Mesothelial cell of epicardium (in vitro differentiated cells): ENCODE measurements at regions not wholly inside any gene's neighbourhood (a gene's known extent, or its start where the extent isn't known, plus 50 kb on each side); places are given as distances from the start of the nearest gene placed in this dataset.
A peak's percentile ranks its signal among the peaks of the same experiment; 100 is the strongest.

Experiments used
- DNase-seq, 2 experiments: peaks; one replicate each; pipeline ENCODE4 v3.0.0; 2021; ENCODE audit warnings: low spot score in 2 of 2; ENCODE audit not compliant: unreplicated experiment in 2 of 2
- H3K27ac Mint-ChIP-seq: 2 replicates; pipeline ENCODE4 v1.8.0; 2021; ENCODE audit warnings: mixed read lengths
- H3K27me3 Mint-ChIP-seq: 2 replicates; pipeline ENCODE4 v1.8.0; 2021; ENCODE audit warnings: low read depth, mixed read lengths
- H3K36me3 Mint-ChIP-seq: 2 replicates; pipeline ENCODE4 v1.8.0; 2021; ENCODE audit warnings: mixed read lengths
- H3K4me1 Mint-ChIP-seq: 2 replicates; pipeline ENCODE4 v1.8.0; 2021; ENCODE audit warnings: mixed read lengths
- H3K4me3 Mint-ChIP-seq: 2 replicates; pipeline ENCODE4 v1.8.0; 2021; ENCODE audit warnings: mild to moderate bottlenecking, moderate library complexity, mixed read lengths
- H3K9me3 Mint-ChIP-seq: 2 replicates; pipeline ENCODE4 v1.8.0; 2021; ENCODE audit warnings: mixed read lengths
- TF ChIP-seq, protein P1 (sequence below): fragments of 200-600 bp; sonication (generic); IDR thresholded peaks from one replicate; pipeline ENCODE4 v1.5.0; 2021; ENCODE audit warnings: antibody characterized with exemption; ENCODE audit not compliant: unreplicated experiment

DNA sequence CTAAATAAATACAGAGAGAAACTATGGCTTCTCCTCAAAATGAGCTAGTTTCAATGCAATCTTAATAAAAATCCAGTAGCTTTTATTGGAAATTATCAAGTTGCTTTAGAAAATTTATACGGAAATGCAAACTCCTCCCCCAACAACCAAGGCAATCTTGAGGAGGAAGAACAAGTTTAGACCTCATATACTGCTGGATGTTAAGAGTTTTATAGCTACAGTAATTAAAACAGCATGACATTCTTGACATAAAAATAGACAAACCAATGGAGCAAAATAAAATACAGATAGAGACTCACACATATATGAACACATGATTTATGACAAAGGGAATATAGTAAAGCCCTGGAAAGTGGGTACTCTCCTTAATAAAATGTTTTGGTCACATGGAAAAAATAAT, 368.7 kb downstream of the C12orf75 start:
- TF ChIP-seq, protein P1, sequence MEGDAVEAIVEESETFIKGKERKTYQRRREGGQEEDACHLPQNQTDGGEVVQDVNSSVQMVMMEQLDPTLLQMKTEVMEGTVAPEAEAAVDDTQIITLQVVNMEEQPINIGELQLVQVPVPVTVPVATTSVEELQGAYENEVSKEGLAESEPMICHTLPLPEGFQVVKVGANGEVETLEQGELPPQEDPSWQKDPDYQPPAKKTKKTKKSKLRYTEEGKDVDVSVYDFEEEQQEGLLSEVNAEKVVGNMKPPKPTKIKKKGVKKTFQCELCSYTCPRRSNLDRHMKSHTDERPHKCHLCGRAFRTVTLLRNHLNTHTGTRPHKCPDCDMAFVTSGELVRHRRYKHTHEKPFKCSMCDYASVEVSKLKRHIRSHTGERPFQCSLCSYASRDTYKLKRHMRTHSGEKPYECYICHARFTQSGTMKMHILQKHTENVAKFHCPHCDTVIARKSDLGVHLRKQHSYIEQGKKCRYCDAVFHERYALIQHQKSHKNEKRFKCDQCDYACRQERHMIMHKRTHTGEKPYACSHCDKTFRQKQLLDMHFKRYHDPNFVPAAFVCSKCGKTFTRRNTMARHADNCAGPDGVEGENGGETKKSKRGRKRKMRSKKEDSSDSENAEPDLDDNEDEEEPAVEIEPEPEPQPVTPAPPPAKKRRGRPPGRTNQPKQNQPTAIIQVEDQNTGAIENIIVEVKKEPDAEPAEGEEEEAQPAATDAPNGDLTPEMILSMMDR = no peak
- peaks cover 14% of the 10 kb centered on the region for H3K36me3 Mint-ChIP-seq
- no peak overlapping the region for H3K27ac Mint-ChIP-seq
- H3K4me1 Mint-ChIP-seq = no peaks in the 10 kb centered on the region
- no peaks in the 10 kb centered on the region for H3K27me3 Mint-ChIP-seq
- H3K4me3 Mint-ChIP-seq = no peak overlapping the region
- peaks cover 43% of the 10 kb centered on the region for H3K9me3 Mint-ChIP-seq
- DNase-seq = no peak

DNA sequence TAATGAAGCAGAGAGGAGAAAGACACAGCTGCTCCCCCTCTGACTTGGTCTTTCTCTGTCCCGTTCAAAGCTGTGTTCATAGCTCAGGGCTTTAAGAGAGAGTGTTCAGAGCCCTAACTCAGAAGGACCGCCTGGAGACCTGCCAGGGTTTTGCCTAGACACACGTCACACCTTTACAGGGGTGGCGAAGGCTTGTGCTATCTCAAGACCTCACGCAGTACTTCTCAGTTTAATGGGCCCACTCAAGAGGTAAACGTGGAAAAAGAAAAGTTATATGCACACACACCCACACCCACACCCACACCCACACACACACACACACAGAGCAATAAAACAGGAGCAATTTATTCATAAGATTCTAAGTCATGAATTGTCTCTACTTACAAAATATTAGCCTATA, 374.3 kb downstream of the C12orf75 start:
- Mint-ChIP-seq H3K27ac (no peak overlapping the region), H3K36me3 (peaks cover 3% of the 10 kb centered on the region), H3K4me3 (no peak overlapping the region), H3K4me1 (peaks cover 30% of the 10 kb centered on the region), H3K9me3 (peaks cover 9% of the 10 kb centered on the region), H3K27me3 (no peaks in the 10 kb centered on the region)
- no peak for DNase-seq
- TF ChIP-seq, protein P1 = no peak

DNA sequence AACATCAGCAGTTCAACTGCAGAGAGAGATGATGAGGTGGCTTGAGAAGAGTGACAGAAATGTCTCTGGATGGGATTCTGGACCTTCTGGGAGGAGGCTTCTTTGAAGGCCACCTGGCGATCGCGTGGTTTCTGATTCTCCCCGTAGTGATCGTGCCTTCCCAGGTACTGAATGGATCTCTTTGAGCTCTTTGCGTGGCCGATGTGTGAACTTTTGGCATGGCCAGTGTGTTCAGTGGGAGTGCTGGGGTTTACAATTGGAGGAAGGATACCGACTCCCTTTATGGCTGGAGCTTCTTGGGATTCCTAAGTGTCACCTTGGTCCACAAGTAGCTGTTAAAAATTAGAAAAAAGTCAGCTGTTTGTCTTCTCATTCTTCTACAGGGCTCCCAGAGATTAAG, 374.7 kb downstream of the C12orf75 start:
- DNase-seq = no peak
- TF ChIP-seq, protein P1 = no peak
- no peaks in the 10 kb centered on the region for H3K27me3 Mint-ChIP-seq
- no peak overlapping the region for H3K27ac Mint-ChIP-seq
- H3K36me3 Mint-ChIP-seq = peaks cover 3% of the 10 kb centered on the region
- no peak overlapping the region for H3K4me3 Mint-ChIP-seq
- peaks cover 30% of the 10 kb centered on the region for H3K4me1 Mint-ChIP-seq
- H3K9me3 Mint-ChIP-seq = peaks cover 6% of the 10 kb centered on the region

DNA sequence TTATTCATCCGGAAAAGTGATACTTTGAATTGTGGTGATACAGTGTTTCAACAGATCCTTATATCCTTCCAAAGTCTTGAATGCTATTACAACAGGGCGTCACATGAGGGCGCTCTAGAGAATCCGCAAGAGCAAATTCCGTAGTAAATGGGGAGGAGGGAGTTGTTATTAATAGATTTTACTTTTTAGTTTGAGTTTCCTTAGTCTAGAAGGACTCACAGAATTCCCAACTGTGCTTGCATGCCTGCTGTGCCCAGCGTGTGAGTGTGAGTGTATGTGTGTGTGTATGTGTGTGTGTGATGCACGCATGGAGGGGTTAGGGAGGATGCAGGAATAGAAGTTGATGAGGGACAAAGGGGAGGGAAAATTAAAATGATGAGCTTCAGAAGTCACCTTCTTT, 375.3 kb downstream of the C12orf75 start:
- TF ChIP-seq, protein P1 = peak; percentile 62
- Mint-ChIP-seq H3K9me3 (peaks cover 1% of the 10 kb centered on the region), H3K4me1 (peaks cover 30% of the 10 kb centered on the region), H3K27ac (peak overlapping the region; percentile 68), H3K4me3 (no peak overlapping the region), H3K27me3 (no peaks in the 10 kb centered on the region), H3K36me3 (no peaks in the 10 kb centered on the region)
- DNase-seq = peak; percentile 27 to 66

DNA sequence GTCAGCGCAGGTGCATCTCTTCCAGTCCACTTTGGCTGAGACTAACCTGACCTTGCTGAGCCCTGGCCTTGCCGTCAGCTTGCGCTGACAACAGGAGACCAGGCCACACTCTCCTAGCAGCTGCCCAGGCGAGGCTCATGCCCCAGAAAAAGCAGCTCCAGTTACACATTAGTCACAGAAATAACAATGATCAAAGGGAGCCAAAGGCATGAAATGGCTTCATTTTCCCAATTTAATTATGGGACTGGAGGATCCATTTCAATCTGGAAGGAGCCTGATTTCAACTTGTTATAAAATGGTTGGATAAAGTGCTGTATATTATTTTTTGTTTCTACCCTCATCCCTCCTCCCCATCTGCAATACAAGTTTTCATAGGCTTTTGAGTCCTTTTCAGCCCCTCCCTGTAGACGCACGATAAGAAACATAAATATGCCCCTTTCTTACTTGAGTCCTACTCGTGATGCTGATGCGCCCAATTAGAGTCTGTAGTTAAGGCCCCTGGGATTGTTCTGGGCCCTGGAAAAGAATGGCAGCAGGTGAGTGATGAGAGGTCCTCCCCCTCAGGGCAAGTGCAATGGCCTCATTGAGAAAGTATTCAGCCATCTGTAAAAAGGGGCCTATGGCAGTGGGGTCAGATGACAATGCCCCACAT, 376.0 kb downstream of the C12orf75 start:
- H3K4me1 Mint-ChIP-seq = peaks cover 30% of the 10 kb centered on the region
- H3K27me3 Mint-ChIP-seq = no peaks in the 10 kb centered on the region
- H3K4me3 Mint-ChIP-seq = no peak overlapping the region
- no peaks in the 10 kb centered on the region for H3K36me3 Mint-ChIP-seq
- DNase-seq = no peak
- TF ChIP-seq, protein P1 = no peak
- H3K9me3 Mint-ChIP-seq = no peaks in the 10 kb centered on the region
- peak overlapping the region; percentile 15 for H3K27ac Mint-ChIP-seq

DNA sequence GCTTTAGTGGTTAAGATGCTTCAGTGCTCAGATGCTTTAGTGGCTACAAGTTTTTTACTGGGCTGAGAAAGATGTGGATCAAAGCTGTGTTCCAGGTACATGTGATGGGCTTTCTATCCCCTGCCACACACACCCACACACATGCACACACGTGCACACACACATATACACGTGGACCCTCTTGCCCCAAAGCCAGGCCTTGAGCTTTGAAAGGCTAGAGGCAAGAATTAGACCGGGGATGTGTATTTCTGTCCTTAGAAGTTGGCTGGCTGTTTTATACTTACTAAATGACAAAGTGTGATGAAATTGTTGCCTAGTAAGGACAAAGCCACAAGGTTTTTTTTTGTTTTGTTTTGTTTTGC, 376.5 kb downstream of the C12orf75 start:
- Mint-ChIP-seq H3K27ac (no peak overlapping the region), H3K36me3 (no peaks in the 10 kb centered on the region)

More for the DNA sequence above, 376.5 kb downstream of the C12orf75 start:
- Mint-ChIP-seq H3K27me3 (no peaks in the 10 kb centered on the region), H3K9me3 (no peaks in the 10 kb centered on the region), H3K4me1 (peaks cover 30% of the 10 kb centered on the region), H3K4me3 (no peak overlapping the region)
- TF ChIP-seq, protein P1 = no peak
- DNase-seq = no peak
